ENCODE measurements at regions not wholly inside any gene's neighbourhood (a gene's known extent, or its start where the extent isn't known, plus 50 kb on each side); places are given as distances from the start of the nearest gene placed in this dataset.

DNA sequence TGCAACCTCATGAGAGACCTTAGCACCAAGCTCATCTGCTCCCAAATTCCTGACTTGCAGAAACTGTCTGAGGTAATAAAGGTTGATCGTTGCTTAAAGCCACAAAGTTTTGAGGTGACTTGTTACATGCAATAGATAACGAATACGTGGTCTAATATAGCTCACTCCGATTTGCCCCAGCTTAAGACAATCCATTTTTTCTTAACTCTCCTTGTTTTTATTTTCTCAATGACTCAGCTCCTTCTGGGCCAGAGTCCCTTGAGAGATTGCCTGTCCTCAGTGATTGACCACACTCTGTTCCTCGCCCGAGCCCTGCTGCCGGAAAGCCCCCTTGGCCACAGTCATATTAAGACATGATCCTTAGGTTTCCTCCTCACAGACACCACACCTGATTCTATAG lies 63.7 kb upstream of the FANCC start:
- H3K9me3 ChIP-seq (ENCODE audit: low read depth) = no peaks in the 10 kb centered on the region
- no peak overlapping the region for H3K27ac ChIP-seq
- peaks cover 6% of the 10 kb centered on the region for H3K9me3 Mint-ChIP-seq
- no peaks in the 10 kb centered on the region for H3K79me2 ChIP-seq (ENCODE audit: low read depth)
- H3K27me3 Mint-ChIP-seq (ENCODE audit: insufficient read depth, low read depth) = no peaks in the 10 kb centered on the region
- peaks cover 7% of the 10 kb centered on the region for H3K4me1 Mint-ChIP-seq
- no peak overlapping the region for H3K4me2 ChIP-seq
- no peak for DNase-seq (ENCODE audit: low spot score)
- no peaks in the 10 kb centered on the region for H3K36me3 ChIP-seq
- no peaks in the 10 kb centered on the region for H4K20me1 ChIP-seq (ENCODE audit: low read depth)
- no peak overlapping the region for H3K9ac ChIP-seq
- H3F3A ChIP-seq (ENCODE audit: low read depth) = no peaks in the 10 kb centered on the region
- no peak overlapping the region for H3K4me3 ChIP-seq
- H2AFZ ChIP-seq (replicated peaks) = no peak overlapping the region
- H3K27ac Mint-ChIP-seq = no peak overlapping the region
- H3K4me3 Mint-ChIP-seq = no peak overlapping the region
- H3K36me3 Mint-ChIP-seq = no peaks in the 10 kb centered on the region
- H3K4me1 ChIP-seq = peaks cover 6% of the 10 kb centered on the region
- H3K27me3 ChIP-seq = no peaks in the 10 kb centered on the region
- TF ChIP-seq, protein P1, sequence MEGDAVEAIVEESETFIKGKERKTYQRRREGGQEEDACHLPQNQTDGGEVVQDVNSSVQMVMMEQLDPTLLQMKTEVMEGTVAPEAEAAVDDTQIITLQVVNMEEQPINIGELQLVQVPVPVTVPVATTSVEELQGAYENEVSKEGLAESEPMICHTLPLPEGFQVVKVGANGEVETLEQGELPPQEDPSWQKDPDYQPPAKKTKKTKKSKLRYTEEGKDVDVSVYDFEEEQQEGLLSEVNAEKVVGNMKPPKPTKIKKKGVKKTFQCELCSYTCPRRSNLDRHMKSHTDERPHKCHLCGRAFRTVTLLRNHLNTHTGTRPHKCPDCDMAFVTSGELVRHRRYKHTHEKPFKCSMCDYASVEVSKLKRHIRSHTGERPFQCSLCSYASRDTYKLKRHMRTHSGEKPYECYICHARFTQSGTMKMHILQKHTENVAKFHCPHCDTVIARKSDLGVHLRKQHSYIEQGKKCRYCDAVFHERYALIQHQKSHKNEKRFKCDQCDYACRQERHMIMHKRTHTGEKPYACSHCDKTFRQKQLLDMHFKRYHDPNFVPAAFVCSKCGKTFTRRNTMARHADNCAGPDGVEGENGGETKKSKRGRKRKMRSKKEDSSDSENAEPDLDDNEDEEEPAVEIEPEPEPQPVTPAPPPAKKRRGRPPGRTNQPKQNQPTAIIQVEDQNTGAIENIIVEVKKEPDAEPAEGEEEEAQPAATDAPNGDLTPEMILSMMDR (IDR thresholded peaks at IDR 0.05) = no peak
- TF ChIP-seq EZH2phosphoT487 (IDR thresholded peaks at IDR 0.05) (no peak), EZH2 (IDR thresholded peaks at IDR 0.05) (no peak)

DNA sequence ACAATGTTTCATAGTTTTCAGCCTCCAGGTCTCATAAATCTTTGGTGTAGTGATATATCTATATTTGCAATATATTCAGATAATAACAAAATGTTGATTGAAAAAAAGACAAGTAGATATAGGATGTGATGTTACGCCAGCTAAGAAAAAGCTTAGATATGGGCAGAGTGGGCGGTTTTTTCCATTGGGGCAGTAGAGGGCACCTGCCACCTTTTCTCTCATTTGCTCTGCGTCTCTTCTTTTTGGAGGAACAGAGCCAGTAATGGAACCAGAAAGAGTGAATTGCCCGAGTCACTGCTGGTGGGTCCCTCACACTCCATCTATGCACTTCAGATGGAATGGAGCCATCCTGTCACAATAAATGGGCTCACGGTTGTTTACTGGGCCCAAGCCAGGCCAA lies 62.1 kb upstream of the FANCC start:
- Histone ChIP-seq H3K27me3 (no peaks in the 10 kb centered on the region), H3F3A (ENCODE audit: low read depth) (no peaks in the 10 kb centered on the region), H3K9me3 (ENCODE audit: low read depth) (no peaks in the 10 kb centered on the region), H3K79me2 (ENCODE audit: low read depth) (no peaks in the 10 kb centered on the region), H3K4me3 (no peak overlapping the region), H3K27ac (no peak overlapping the region), H3K36me3 (no peaks in the 10 kb centered on the region), H3K4me2 (no peak overlapping the region), H2AFZ (replicated peaks) (no peak overlapping the region), H3K9ac (no peak overlapping the region), H3K4me1 (peaks cover 6% of the 10 kb centered on the region), H4K20me1 (ENCODE audit: low read depth) (no peaks in the 10 kb centered on the region)
- Mint-ChIP-seq H3K4me1 (peaks cover 8% of the 10 kb centered on the region), H3K27me3 (ENCODE audit: insufficient read depth, low read depth) (peaks cover 4% of the 10 kb centered on the region), H3K9me3 (peaks cover 6% of the 10 kb centered on the region), H3K36me3 (no peaks in the 10 kb centered on the region), H3K4me3 (no peak overlapping the region), H3K27ac (no peak overlapping the region)
- TF ChIP-seq EZH2phosphoT487 (IDR thresholded peaks at IDR 0.05) (no peak), EZH2 (IDR thresholded peaks at IDR 0.05) (no peak)
- TF ChIP-seq, protein P1 (IDR thresholded peaks at IDR 0.05) = peak; percentile 14
- no peak for DNase-seq (ENCODE audit: low spot score)

DNA sequence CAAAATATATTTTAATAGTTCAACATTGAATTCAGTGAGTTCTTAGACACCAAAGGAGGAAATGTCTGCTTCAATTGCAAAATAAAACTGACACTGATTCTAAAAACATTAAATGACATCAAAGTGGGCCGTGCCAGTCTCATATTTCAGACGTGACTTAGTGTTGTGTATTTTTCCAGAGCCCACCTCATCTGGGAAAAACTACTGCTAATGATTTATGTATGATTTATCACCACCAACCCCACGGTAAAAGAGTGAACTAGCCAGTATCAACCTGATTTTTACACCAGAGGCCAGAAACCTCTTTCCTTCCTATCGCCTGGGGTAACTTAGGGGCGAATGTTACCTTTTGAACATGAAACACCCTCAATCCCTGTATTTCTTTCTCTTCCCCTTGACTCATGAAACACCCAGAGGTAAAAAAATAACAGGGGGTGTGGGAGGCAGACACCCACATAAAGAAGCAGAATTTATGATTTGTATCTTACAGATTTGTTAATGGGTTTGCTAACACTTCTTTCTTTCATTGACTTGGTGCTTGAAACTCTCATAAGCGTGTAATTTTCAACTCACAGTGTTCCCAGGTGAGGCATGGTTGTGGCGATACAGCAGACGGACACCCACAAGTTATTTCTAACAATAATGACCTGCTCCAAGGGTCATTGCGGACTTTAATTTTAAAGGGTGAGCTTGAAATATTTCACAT lies 56.4 kb upstream of the FANCC start:
- no peak for TF ChIP-seq EZH2phosphoT487 (IDR thresholded peaks at IDR 0.05)
- TF ChIP-seq, protein P1 (IDR thresholded peaks at IDR 0.05) = no peak
- no peak for TF ChIP-seq EZH2 (IDR thresholded peaks at IDR 0.05)
- H4K20me1 ChIP-seq (ENCODE audit: low read depth) = no peaks in the 10 kb centered on the region
- peaks cover 10% of the 10 kb centered on the region for H3K27me3 Mint-ChIP-seq (ENCODE audit: insufficient read depth, low read depth)

More for the DNA sequence above, 56.4 kb upstream of the FANCC start:
- Histone ChIP-seq H3K4me3 (no peak overlapping the region), H3K79me2 (ENCODE audit: low read depth) (no peaks in the 10 kb centered on the region), H3K27me3 (no peaks in the 10 kb centered on the region), H3K9ac (no peak overlapping the region), H3K9me3 (ENCODE audit: low read depth) (no peaks in the 10 kb centered on the region), H3F3A (ENCODE audit: low read depth) (no peaks in the 10 kb centered on the region), H3K4me2 (no peak overlapping the region), H3K36me3 (no peaks in the 10 kb centered on the region), H3K27ac (no peak overlapping the region), H2AFZ (replicated peaks) (no peak overlapping the region), H3K4me1 (no peaks in the 10 kb centered on the region)
- no peak overlapping the region for H3K27ac Mint-ChIP-seq
- peaks cover 7% of the 10 kb centered on the region for H3K4me1 Mint-ChIP-seq
- H3K36me3 Mint-ChIP-seq = no peaks in the 10 kb centered on the region
- no peak for DNase-seq (ENCODE audit: low spot score)
- H3K9me3 Mint-ChIP-seq = peaks cover 6% of the 10 kb centered on the region
- no peak overlapping the region for H3K4me3 Mint-ChIP-seq

Data from neural progenitor cell (in vitro differentiated cells).